ENCODE measurements at regions not wholly inside any gene's neighbourhood (a gene's known extent, or its start where the extent isn't known, plus 50 kb on each side); places are given as distances from the start of the nearest gene placed in this dataset.

- peak; percentile 76 for TF ChIP-seq ZNF121 (CRISPR knock-in tag; IDR thresholded peaks at IDR 0.05)
- TF ChIP-seq HES4 (CRISPR knock-in tag; IDR thresholded peaks at IDR 0.05; ENCODE audit: borderline replicate concordance): no peak
- TF ChIP-seq DPF2 (CRISPR knock-in tag; IDR thresholded peaks at IDR 0.05; ENCODE audit: borderline replicate concordance, low read depth): no peak
- TF ChIP-seq TAF1 (CRISPR knock-in tag; IDR thresholded peaks at IDR 0.05): no peak
- no peak for TF ChIP-seq NBN (conservative IDR thresholded peaks at IDR 0.05)
- TF ChIP-seq ZSCAN20 (CRISPR knock-in tag; IDR thresholded peaks at IDR 0.05; ENCODE audit: borderline replicate concordance): no peak
- TF ChIP-seq, protein P1, sequence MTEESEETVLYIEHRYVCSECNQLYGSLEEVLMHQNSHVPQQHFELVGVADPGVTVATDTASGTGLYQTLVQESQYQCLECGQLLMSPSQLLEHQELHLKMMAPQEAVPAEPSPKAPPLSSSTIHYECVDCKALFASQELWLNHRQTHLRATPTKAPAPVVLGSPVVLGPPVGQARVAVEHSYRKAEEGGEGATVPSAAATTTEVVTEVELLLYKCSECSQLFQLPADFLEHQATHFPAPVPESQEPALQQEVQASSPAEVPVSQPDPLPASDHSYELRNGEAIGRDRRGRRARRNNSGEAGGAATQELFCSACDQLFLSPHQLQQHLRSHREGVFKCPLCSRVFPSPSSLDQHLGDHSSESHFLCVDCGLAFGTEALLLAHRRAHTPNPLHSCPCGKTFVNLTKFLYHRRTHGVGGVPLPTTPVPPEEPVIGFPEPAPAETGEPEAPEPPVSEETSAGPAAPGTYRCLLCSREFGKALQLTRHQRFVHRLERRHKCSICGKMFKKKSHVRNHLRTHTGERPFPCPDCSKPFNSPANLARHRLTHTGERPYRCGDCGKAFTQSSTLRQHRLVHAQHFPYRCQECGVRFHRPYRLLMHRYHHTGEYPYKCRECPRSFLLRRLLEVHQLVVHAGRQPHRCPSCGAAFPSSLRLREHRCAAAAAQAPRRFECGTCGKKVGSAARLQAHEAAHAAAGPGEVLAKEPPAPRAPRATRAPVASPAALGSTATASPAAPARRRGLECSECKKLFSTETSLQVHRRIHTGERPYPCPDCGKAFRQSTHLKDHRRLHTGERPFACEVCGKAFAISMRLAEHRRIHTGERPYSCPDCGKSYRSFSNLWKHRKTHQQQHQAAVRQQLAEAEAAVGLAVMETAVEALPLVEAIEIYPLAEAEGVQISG (CRISPR knock-in tag; IDR thresholded peaks at IDR 0.05): no peak
- TF ChIP-seq CEBPB (IDR thresholded peaks at IDR 0.05; ENCODE audit: borderline replicate concordance, low read depth, low read length): no peak
- no peak for TF ChIP-seq RAD51 (IDR thresholded peaks at IDR 0.05; ENCODE audit: borderline replicate concordance)
- TF ChIP-seq POGZ (CRISPR knock-in tag; IDR thresholded peaks at IDR 0.05): no peak
- no peak for TF ChIP-seq MTA3 (CRISPR knock-in tag; IDR thresholded peaks at IDR 0.05)
- no peak for TF ChIP-seq EZH2 (conservative IDR thresholded peaks at IDR 0.05; ENCODE audit: low read depth, low read length)
- no peak for TF ChIP-seq TCF7L2 (IDR thresholded peaks at IDR 0.05; ENCODE audit: low read depth, low read length)
These were observed 110.6 kb downstream of the KATNIP start for GRCh38 chr16:27660507-27660906.

All from HepG2 (cell line).